DND-41 (cell line): ENCODE measurements at regions not wholly inside any gene's neighbourhood (a gene's known extent, or its start where the extent isn't known, plus 50 kb on each side); places are given as distances from the start of the nearest gene placed in this dataset.
"Not testable (repeated sequence)": the region's sequence is repeated elsewhere in the genome, so short reads cannot be mapped to it uniquely, and the experiment has no call there.

Source experiments
- ATAC-seq: fragments of 200-7000 bp; cut with Tn5 transposase; 3 replicates; pipeline ENCODE4 v1.9.1; 2021; ENCODE audit warnings: low read depth; ENCODE audit not compliant: insufficient read depth
- DNase-seq: peaks from one replicate; pipeline ENCODE4 v3.0.0-alpha.2; 2020
- H2AFZ ChIP-seq: 2 replicates; pipeline ENCODE4 v1.6.0; 2012; ENCODE audit warnings: low read depth, low read length
- H3K27ac ChIP-seq: 2 replicates; pipeline ENCODE4 v1.5.1; 2012; ENCODE audit warnings: low read length, inconsistent platforms
- H3K27me3 ChIP-seq: fragments of 200-600 bp; sonication (generic); 2 replicates; pipeline ENCODE4 v1.6.0; 2012; ENCODE audit warnings: low read length, mild to moderate bottlenecking, inconsistent platforms; ENCODE audit not compliant: insufficient read depth, poor library complexity
- H3K36me3 ChIP-seq: 2 replicates; pipeline ENCODE4 v1.5.1; 2012; ENCODE audit warnings: low read length, inconsistent platforms; ENCODE audit not compliant: insufficient read depth
- H3K4me1 ChIP-seq: 2 replicates; pipeline ENCODE4 v1.5.1; 2012; ENCODE audit warnings: mild to moderate bottlenecking, low read length; ENCODE audit not compliant: insufficient read depth
- H3K4me2 ChIP-seq: 2 replicates; pipeline ENCODE4 v1.6.0; 2012; ENCODE audit warnings: mild to moderate bottlenecking, moderate library complexity, low read length, inconsistent platforms; ENCODE audit not compliant: insufficient read depth
- H3K4me3 ChIP-seq, 2 experiments: fragments of 200-600 bp in 1 of 2; shearing (Covaris generic) in 1 of 2; 2 replicates each; pipeline ENCODE4 v1.5.1; 2012 to 2016; ENCODE audit warnings: inconsistent platforms in 2 of 2, low read length in 2 of 2, mild to moderate bottlenecking in 2 of 2, low read depth in 1 of 2, moderate library complexity in 1 of 2
- H3K79me2 ChIP-seq: 2 replicates; pipeline ENCODE4 v1.6.0; 2012; ENCODE audit warnings: low read length, inconsistent platforms; ENCODE audit not compliant: insufficient read depth
- H3K9ac ChIP-seq: 2 replicates; pipeline ENCODE4 v1.6.0; 2012; ENCODE audit warnings: low read depth, mild to moderate bottlenecking, inconsistent platforms, low read length, moderate library complexity
- H3K9me3 ChIP-seq: 2 replicates; pipeline ENCODE4 v1.5.1; 2012; ENCODE audit warnings: low read length, moderate library complexity, mild to moderate bottlenecking, inconsistent platforms; ENCODE audit not compliant: insufficient read depth, severe bottlenecking
- H4K20me1 ChIP-seq: 2 replicates; pipeline ENCODE4 v1.6.0; 2012; ENCODE audit warnings: low read length; ENCODE audit not compliant: insufficient read depth
- CTCF ChIP-seq: IDR thresholded peaks from 2 replicates; pipeline ENCODE4 v1.5.1; 2012; ENCODE audit warnings: borderline replicate concordance, low read length, moderate library complexity, mild to moderate bottlenecking; ENCODE audit not compliant: poor library complexity, severe bottlenecking; ENCODE audit errors: extremely low read depth
- EZH2 ChIP-seq: IDR thresholded peaks from 3 replicates; pipeline ENCODE4 v1.6.1; 2012; ENCODE audit warnings: borderline replicate concordance, low read depth, mild to moderate bottlenecking, moderate library complexity, low read length, inconsistent platforms; ENCODE audit not compliant: severe bottlenecking

DNA sequence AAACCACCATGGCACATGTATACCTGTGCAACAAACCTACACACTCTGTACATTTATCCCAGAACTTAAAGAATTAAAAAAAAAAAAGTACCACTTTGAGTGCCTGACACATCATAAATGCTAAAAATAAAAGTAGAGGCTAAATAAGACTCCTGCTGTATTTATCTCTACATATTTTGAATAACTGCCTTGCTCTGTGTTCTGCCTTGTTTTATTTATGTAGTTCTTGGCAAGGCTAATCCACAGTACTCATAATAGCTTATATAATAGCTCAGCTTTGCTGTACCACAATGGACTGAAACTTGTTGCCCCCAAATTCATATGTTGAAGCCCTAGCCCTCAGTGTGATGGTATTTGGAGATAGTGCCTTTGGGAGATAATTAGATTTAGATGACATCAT is 95.4 kb upstream of the ADAMTS9 start:
- no peak overlapping the region for H3K4me2 ChIP-seq
- H3K27me3 ChIP-seq = no peaks in the 10 kb centered on the region
- no peak overlapping the region for H3K27ac ChIP-seq
- ATAC-seq = no peak
- no peaks in the 10 kb centered on the region for H4K20me1 ChIP-seq
- no peaks in the 10 kb centered on the region for H3K4me1 ChIP-seq
- no peak overlapping the region for H3K9ac ChIP-seq
- no peaks in the 10 kb centered on the region for H3K79me2 ChIP-seq
- no peak overlapping the region for H3K4me3 ChIP-seq
- no peak overlapping the region for H2AFZ ChIP-seq
- no peak for DNase-seq
- no peaks in the 10 kb centered on the region for H3K36me3 ChIP-seq
- no peak for TF ChIP-seq CTCF
- no peak for TF ChIP-seq EZH2
- no peaks in the 10 kb centered on the region for H3K9me3 ChIP-seq

DNA sequence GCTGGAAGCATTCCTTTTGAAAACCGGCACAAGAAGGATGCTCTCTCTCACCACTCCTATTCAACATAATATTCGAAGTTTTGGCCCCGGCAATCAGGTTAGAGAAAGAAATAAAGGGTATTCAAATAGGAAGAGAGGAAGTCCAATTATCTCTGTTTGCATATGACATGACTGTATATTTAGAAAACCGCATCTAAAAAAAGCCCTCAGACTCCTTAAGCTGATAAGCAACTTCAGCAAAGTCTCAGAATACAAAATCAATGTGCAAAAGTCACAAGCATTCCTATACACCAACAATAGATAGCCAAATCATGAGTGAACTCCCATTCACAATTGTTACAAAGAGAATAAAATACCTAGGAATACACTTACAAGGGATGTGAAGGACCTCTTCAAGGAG is 93.1 kb upstream of the ADAMTS9 start:
- not testable (repeated sequence) for H3K9ac ChIP-seq, H3K4me3 ChIP-seq, H3K79me2 ChIP-seq, H3K27me3 ChIP-seq, DNase-seq, H4K20me1 ChIP-seq, H3K9me3 ChIP-seq, ATAC-seq, H3K27ac ChIP-seq, H3K4me1 ChIP-seq, H2AFZ ChIP-seq, H3K4me2 ChIP-seq, H3K36me3 ChIP-seq

DNA sequence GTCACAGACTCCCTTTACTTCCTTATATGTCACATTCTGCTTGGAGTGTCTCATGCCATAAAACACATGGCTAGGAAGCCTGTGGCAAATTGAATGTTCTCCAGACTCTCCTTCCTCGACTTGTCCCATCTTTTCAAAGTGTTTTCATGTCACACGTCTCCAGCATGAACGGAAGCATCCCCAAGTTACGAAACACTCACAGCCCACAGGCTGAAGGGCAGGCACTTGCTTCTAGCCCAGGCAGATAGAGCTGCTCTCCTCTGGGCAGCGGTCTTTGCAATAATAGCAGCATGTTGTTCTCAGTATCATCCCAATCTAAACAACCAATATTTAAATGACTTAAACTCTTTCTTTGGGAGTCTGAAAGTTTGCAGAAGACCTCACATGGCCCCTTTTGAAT is 85.3 kb upstream of the ADAMTS9 start:
- H4K20me1 ChIP-seq = no peaks in the 10 kb centered on the region
- H3K9me3 ChIP-seq = no peaks in the 10 kb centered on the region
- no peak for DNase-seq

DNA sequence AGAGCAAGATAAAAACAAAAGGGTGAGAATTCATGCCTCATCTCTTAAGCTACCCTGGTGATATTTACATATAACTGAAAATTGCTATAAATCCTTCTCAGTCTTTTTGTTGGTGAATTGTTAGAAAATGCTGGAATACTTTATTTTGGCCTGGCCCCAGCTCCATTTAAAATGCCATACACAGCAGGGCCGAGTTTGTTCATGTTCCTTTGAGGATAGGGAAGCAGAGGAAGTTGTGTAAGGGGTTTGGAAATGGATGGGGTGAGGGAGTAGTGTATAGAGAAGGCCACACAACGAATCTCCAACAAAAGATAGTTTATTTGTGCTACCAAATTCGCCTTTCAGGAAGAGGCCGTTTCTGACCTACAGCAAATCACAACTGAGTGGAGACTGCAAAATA is 78.6 kb upstream of the ADAMTS9 start:
- Histone ChIP-seq H3K9me3 (no peaks in the 10 kb centered on the region), H3K27ac (no peak overlapping the region), H3K9ac (no peak overlapping the region), H3K27me3 (no peaks in the 10 kb centered on the region), H2AFZ (no peak overlapping the region), H3K4me1 (no peaks in the 10 kb centered on the region), H3K36me3 (no peaks in the 10 kb centered on the region), H3K4me3 (no peak overlapping the region), H3K4me2 (no peak overlapping the region), H4K20me1 (no peaks in the 10 kb centered on the region), H3K79me2 (no peaks in the 10 kb centered on the region)
- ATAC-seq (no peak), DNase-seq (no peak)
- no peak for TF ChIP-seq EZH2
- TF ChIP-seq CTCF = no peak

More for the DNA sequence above, 85.3 kb upstream of the ADAMTS9 start:
- no peaks in the 10 kb centered on the region for H3K27me3 ChIP-seq
- ATAC-seq = no peak
- no peak overlapping the region for H3K27ac ChIP-seq
- no peaks in the 10 kb centered on the region for H3K4me1 ChIP-seq
- H3K79me2 ChIP-seq = no peaks in the 10 kb centered on the region
- no peak overlapping the region for H3K4me2 ChIP-seq
- no peak overlapping the region for H3K9ac ChIP-seq
- H3K4me3 ChIP-seq = no peak overlapping the region
- TF ChIP-seq CTCF (no peak), EZH2 (no peak)
- no peaks in the 10 kb centered on the region for H3K36me3 ChIP-seq
- H2AFZ ChIP-seq = no peak overlapping the region
